ENCODE measurements at regions not wholly inside any gene's neighbourhood (a gene's known extent, or its start where the extent isn't known, plus 50 kb on each side); places are given as distances from the start of the nearest gene placed in this dataset.
"Not testable (repeated sequence)": the region's sequence is repeated elsewhere in the genome, so short reads cannot be mapped to it uniquely, and the experiment has no call there.

DNA sequence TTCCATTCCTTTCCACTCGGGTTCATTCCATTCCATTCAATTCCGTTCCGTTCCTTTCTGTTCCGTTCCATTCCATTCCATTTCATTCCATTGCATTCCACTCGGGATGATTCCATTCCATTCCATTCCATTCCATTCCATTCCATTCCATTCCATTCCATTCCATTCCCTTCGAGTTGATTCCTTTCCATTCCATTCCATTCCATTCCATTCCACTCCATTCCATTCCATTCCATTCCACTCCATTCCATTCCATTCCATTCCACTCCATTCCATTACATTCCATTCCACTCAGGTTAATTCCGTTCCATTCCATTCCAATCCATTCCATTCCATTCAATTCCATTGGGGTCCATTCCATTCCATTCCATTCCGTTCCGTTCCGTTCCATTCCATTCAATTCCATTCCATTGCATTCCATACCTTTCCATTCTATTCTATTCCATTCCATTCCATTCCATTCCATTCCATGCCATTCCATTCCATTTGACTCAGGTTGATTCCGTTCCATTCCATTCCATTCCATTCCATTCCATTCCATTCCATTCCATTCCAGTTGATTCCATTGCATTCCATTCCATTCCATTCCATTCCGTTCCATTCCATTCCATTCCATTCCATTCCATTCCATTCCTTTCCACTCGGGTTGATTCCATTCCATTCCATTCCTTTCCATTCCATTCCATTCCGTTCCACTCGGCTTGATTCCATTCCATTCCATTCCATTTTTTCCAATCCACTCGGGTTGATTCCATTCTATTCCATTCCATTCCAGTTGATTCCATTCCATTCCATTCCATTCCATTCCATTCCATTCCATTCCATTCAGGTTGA lies 132.5 kb downstream of the CWH43 start:
- TF ChIP-seq CTCF, POLR2A (IDR thresholded peaks at IDR 0.05): not testable (repeated sequence)

All from esophagus squamous epithelium (tissue), 4 donors.